GM18909 (cell line): ENCODE measurements at regions not wholly inside any gene's neighbourhood (a gene's known extent, or its start where the extent isn't known, plus 50 kb on each side); places are given as distances from the start of the nearest gene placed in this dataset.
A peak's percentile ranks its signal among the peaks of the same experiment; 100 is the strongest.

Experiments used
- ATAC-seq: cut with Tn5 transposase; IDR thresholded peaks from one replicate; pipeline ENCODE4 v1.9.1; 2021; ENCODE audit warnings: mild to moderate bottlenecking; ENCODE audit not compliant: unreplicated experiment, poor library complexity

GRCh38 chr5:36355516-36355915 lies 53.8 kb upstream of the RANBP3L start:
- no peak for ATAC-seq

DNA sequence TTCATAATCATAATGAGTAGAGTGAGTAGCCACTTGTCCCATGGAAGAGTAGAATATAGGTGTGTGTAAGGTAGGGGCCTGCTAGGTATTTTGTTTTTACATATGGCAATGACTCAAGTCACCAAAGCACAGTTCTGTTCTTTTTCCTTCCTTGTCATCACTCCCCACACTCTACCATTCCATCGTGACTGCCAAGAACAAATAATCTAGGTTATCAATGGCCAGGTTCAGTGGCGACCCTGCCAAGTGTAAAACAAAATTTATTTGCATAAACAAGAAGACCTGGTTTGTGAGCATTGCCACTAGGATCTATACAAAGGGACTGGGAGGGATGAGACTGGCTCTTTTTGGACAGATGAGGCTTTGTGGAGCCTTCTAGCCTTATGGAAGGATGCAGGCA lies 55.2 kb upstream of the RANBP3L start:
- ATAC-seq, result no peak

GRCh38 chr5:36357391-36357975 lies 55.8 kb upstream of the RANBP3L start:
- no peak for ATAC-seq

GRCh38 chr5:36359267-36359666 lies 57.6 kb upstream of the RANBP3L start:
- ATAC-seq, result no peak

GRCh38 chr5:36360307-36360706 lies 58.6 kb upstream of the RANBP3L start:
- peak; percentile 62 for ATAC-seq

DNA sequence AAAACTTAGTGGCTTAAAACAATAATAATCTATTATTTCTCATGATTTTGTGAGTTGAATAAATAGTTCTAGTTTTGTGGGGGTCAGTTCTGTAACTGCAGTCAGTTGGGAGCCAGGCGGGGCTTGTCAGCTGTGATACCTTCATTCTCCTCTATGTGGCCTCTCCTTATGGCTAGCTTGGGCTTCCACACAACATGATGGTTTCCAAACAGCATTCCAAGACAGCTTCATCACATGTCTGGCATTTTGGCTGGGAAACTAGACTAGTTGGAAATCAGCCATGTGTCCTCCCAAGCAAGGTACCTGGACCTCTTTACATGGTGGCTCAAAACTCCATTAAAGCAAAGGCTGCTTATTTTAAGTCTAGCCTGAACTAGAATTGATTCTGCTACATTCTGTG lies 61.4 kb upstream of the RANBP3L start:
- no peak for ATAC-seq

GRCh38 chr5:36363744-36364143 lies 62.0 kb upstream of the RANBP3L start:
- no peak for ATAC-seq

- ATAC-seq, result no peak
Observed at GRCh38 chr5:36364473-36364872, 62.8 kb upstream of the RANBP3L start.

- ATAC-seq, result no peak
Observed at GRCh38 chr5:36365896-36366295, 64.2 kb upstream of the RANBP3L start.

DNA sequence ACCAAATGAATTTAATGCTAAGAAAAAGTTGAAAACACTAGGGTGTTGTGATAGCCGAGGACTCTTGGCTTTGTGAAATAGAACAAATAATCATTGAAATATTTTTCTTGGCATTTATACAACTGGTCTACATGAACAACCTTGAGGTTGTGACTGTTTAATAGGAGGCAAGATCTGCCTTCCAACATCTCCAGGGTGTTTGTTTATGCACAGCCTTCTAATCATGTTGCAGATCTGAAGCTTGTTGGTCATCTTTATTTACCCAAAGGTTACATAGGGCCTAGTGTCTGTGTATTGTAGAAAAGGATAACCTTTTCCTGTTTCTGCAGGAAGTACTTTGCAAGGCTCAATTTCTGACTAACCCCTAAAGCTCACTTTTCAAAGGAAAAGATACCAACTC lies 65.2 kb upstream of the RANBP3L start:
- ATAC-seq, result no peak

DNA sequence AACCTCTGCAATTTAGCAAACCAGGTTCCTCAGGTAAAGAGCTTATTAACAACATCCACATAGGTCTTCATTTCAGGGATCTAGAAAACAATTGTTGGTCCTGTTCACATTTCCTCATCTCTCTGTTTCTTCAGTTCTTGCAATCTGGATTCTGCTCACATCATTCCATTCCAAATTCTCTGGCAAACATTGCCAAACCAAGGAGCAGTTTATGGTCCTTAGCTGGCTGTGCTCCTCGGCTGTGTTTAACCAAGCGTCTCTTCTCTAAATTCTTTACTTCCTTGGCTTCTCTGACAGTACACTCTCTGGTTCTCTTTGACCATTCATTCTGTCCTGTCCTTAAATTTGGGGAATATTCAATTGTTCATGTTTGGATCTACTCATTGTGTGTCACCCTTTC lies 65.8 kb upstream of the RANBP3L start:
- ATAC-seq, result no peak

- ATAC-seq, result no peak
Observed at GRCh38 chr5:36369219-36369690, 67.6 kb upstream of the RANBP3L start.

DNA sequence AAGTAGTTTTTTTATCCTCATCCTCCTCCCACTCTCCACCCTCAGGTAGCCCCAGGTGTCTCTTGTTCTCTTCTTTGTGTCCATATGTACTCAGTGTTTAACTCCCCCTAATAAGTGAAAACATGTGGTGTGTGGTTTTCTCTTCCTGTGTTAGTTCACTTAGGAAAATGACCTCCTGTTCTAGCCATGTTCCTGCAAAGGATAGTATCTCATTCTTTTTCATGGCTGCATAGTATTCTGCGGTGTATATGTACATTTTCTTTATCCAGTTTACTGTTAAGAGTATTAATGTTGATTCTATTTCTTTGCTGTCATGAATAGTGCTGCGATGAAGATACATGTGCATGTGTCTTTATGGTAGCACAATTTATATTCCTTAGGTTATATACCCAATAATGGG lies 68.4 kb upstream of the RANBP3L start:
- ATAC-seq, result no peak

GRCh38 chr5:36371366-36371765 lies 69.7 kb upstream of the RANBP3L start:
- no peak for ATAC-seq

DNA sequence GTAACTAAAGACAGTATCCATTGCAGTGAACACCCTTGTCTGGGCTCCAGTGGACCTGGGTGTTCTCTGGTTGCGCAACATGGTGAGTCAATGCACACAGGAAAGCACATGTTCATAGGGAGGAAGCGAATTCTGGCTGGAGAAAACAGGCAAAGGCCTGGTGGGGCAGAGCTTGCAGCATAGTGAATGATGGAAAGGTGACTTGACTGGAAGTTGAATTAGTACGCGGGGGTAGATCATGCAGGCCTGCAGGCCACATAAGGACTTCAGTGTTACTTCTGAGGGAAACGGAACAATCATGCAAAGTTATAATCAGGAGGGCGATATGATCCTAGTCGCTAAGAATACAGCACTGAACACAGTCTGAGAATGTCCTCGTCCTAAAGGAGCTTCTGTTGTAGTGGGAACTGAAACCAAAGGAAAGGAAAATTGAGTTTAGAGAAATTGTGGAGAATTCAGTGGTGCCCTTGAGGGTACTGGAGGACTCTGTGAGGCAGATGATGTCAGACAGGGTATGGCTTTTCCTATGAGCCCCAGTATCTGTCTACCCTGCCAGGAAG lies 71.9 kb upstream of the RANBP3L start:
- no peak for ATAC-seq

DNA sequence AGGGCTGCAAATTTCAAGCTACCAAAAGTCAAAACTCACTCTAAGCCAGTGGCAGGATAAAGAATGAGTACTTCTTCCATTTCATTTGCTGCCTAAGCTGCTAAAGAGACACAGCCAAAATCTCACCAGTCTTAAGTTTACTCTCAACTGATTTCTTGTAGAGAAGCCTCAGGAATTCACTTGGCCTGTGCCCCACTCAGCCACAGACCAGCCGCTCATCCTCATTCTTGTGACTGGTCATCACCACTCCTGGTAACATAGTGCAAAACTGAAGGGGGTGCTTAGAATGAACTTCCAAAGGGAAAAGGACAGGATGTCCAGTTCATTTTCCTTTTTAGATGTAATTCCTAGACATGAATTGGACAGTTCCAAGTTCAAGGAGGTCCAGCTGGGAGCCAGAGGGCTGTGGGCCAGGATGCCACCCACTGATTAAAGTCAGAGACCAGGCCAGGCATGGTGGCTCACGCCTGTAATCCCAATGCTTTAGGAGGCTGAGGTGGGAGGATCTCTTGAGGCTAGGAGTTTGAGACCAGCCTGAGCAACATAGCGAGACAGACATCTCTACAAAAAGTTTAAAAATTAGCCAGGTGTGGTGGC lies 72.7 kb upstream of the RANBP3L start:
- ATAC-seq, result no peak

- ATAC-seq, result no peak
Observed at GRCh38 chr5:36377192-36377591, 75.5 kb upstream of the RANBP3L start.

GRCh38 chr5:36378551-36378950 lies 76.8 kb upstream of the RANBP3L start:
- no peak for ATAC-seq

DNA sequence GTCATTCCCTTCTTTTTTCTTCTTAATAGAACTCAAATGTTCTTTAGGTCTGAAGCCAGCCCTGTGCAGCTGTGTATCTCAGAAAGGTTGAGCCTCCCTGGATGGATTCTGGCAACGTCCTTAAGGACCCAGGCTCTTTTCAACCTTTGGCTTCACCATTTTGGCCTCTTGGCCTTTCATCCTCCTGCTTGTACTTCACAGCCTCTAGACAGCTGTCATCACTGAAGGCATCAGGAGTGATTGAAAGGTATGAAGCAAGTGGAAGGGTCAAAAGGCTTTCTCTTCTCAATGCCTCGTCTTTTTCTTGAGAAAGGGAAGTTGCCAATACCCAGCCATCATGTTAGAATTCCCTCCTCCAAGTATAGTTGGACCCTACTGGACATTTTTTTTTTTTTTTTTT lies 81.2 kb upstream of the RANBP3L start:
- no peak for ATAC-seq

DNA sequence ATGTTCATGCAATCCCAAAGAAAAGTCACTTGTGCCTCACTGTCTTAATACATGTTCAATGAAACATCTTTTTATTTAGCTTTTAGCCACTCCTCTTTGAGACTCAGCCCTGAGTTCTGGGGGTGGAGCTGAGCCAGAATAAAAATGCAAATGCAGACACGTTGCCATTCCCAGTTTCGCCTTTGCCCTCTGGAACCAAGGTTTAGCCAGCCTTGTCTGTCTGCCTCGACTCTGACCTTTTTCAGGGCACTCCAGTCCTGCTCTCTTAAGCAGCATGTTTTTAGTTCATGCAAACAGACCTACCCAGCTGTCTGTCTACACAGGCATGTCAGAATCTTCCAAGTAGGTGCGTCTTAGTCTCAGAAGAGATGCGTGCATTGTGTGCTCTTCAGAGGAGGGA lies 82.2 kb upstream of the RANBP3L start:
- ATAC-seq, result no peak

- no peak for ATAC-seq
Observed at GRCh38 chr5:36384845-36385244, 83.1 kb upstream of the RANBP3L start.

GRCh38 chr5:36385495-36385894 lies 83.8 kb upstream of the RANBP3L start:
- no peak for ATAC-seq
